ENCODE measurements at regions not wholly inside any gene's neighbourhood (a gene's known extent, or its start where the extent isn't known, plus 50 kb on each side); places are given as distances from the start of the nearest gene placed in this dataset.
"Not testable (repeated sequence)": the region's sequence is repeated elsewhere in the genome, so short reads cannot be mapped to it uniquely, and the experiment has no call there.

- DNase-seq (no peak), ATAC-seq (replicated peaks in 1 of 2) (no peak)
- H3K27ac Mint-ChIP-seq: no peak overlapping the region
- no peaks in the 10 kb centered on the region for H3K4me1 Mint-ChIP-seq (ENCODE audit: low read depth)
- H3K4me3 Mint-ChIP-seq: no peak overlapping the region
- peaks cover 2% of the 10 kb centered on the region in 2 donors for H3K9me3 Mint-ChIP-seq
- no peaks in the 10 kb centered on the region for H3K36me3 Mint-ChIP-seq (ENCODE audit: insufficient read depth in 2 of 2)
- no peaks in the 10 kb centered on the region for H3K27me3 Mint-ChIP-seq (ENCODE audit: low read depth)
These were observed 161.7 kb downstream of the RND3 start for GRCh38 chr2:150325656-150326314.

GRCh38 chr2:150323071-150323470 is 164.4 kb downstream of the RND3 start:
- not testable (repeated sequence) for DNase-seq; H3K4me1 Mint-ChIP-seq (ENCODE audit: low read depth); H3K36me3 Mint-ChIP-seq (ENCODE audit: insufficient read depth in 2 of 2); H3K4me3 Mint-ChIP-seq; H3K27ac Mint-ChIP-seq; H3K27me3 Mint-ChIP-seq (ENCODE audit: low read depth); H3K9me3 Mint-ChIP-seq; ATAC-seq (replicated peaks in 1 of 2)

DNA sequence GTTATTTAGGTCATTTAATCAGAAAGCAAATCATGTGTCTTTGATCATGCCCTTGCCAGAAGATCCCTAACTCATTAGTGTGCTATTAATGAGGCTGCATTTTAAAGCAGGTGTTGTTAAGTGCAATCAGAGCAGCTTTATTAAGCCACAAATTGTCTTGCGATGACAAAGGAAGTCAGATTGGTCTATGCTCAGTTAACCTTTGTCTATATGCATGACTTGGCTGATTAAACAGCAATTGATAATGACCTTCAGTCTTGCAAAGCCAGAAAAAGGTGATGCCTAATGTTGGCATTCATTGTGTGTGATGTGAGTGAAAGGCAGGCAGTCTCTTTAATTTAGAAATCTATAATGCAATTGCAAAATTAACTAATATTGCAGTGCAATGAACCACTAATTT is 166.9 kb downstream of the RND3 start:
- no peaks in the 10 kb centered on the region for H3K4me1 Mint-ChIP-seq (ENCODE audit: low read depth)
- peaks cover 3 to 5% of the 10 kb centered on the region in 2 donors for H3K9me3 Mint-ChIP-seq

DNA sequence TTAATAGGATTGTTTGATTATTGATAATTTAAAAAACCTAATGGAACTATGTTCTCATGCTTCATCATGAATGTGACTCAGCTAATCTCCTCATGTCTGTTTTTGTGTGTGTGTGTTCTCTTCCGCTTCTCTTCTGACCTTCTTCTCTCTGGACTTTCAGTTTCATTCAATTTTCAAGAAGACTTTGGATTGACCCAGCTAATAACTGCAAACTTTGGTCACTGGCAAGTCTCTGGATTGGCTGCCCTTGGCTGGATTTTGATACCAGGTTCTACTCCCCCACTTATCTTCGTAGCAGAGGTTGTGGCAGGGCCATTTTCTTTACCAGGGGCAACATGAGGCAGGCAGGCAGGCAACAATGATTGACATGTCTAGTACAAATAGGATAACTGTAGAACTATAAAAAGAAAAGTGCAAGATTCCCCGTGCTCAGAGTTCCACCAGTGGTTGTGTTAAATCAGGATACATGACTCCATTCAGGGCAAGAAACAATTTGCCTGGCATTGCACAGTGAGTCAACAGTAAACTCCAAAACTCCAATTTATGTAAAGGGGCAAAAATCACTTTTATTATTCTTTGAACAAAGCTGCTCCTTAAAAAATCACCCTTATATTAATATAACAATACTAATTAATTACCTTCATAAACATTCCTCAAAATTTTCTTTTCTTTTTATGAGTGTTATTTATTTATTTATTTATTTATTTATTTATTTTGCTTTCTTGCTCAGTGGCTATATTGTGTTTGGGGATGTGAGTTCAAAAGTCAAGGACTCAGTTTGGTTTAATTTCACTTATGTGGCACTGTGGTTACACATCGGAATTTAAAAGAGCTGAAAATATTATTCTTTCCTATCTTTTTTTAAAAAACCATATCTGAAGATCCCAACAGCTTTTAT is 167.6 kb downstream of the RND3 start:
- H3K27ac Mint-ChIP-seq: no peak overlapping the region
- DNase-seq (no peak), ATAC-seq (replicated peaks in 1 of 2) (no peak)
- H3K27me3 Mint-ChIP-seq (ENCODE audit: low read depth): no peaks in the 10 kb centered on the region
- H3K36me3 Mint-ChIP-seq (ENCODE audit: insufficient read depth in 2 of 2): no peaks in the 10 kb centered on the region
- H3K4me1 Mint-ChIP-seq (ENCODE audit: low read depth): no peaks in the 10 kb centered on the region
- H3K9me3 Mint-ChIP-seq: peaks cover 3 to 8% of the 10 kb centered on the region in 2 donors
- H3K4me3 Mint-ChIP-seq: no peak overlapping the region

More for the DNA sequence above, 166.9 kb downstream of the RND3 start:
- H3K27ac Mint-ChIP-seq: no peak overlapping the region
- no peaks in the 10 kb centered on the region for H3K27me3 Mint-ChIP-seq (ENCODE audit: low read depth)
- H3K4me3 Mint-ChIP-seq: no peak overlapping the region
- DNase-seq (no peak), ATAC-seq (replicated peaks in 1 of 2) (no peak)
- H3K36me3 Mint-ChIP-seq (ENCODE audit: insufficient read depth in 2 of 2): no peaks in the 10 kb centered on the region

DNA sequence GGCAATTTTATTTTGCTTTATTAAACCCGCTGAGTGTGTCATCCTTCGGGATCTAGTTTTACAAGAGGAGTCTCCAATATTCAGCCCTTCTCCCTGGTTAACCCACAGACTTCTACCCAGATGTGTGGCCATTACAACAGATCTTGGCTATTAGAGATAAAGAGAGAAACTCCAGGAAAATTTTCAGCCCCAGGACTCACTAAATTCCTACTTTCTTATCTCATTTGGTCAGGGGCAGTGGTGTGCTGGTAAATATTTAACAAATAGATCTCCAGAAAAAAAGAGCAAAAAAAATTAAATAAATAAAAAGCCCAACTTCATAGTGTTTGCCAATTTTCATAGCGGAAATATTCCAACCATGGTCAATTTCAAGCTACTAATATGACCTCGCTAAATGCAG is 168.4 kb downstream of the RND3 start:
- Mint-ChIP-seq H3K9me3 (peaks cover 3 to 8% of the 10 kb centered on the region in 2 donors), H3K27ac (no peak overlapping the region), H3K4me3 (no peak overlapping the region), H3K36me3 (ENCODE audit: insufficient read depth in 2 of 2) (no peaks in the 10 kb centered on the region), H3K4me1 (ENCODE audit: low read depth) (no peaks in the 10 kb centered on the region), H3K27me3 (ENCODE audit: low read depth) (no peaks in the 10 kb centered on the region)
- no peak for DNase-seq
- ATAC-seq (replicated peaks in 1 of 2): no peak

GRCh38 chr2:150312271-150312670 is 175.2 kb downstream of the RND3 start:
- Mint-ChIP-seq H3K27ac (no peak overlapping the region), H3K36me3 (ENCODE audit: insufficient read depth in 2 of 2) (peaks cover 0 to 2% of the 10 kb centered on the region in 2 donors), H3K4me3 (no peak overlapping the region), H3K4me1 (ENCODE audit: low read depth) (no peaks in the 10 kb centered on the region), H3K27me3 (ENCODE audit: low read depth) (no peaks in the 10 kb centered on the region), H3K9me3 (peaks cover 5 to 16% of the 10 kb centered on the region in 2 donors)
- ATAC-seq (replicated peaks in 1 of 2) (no peak), DNase-seq (no peak)

- ATAC-seq (replicated peaks in 1 of 2) (no peak), DNase-seq (no peak)
- H3K4me1 Mint-ChIP-seq (ENCODE audit: low read depth): no peaks in the 10 kb centered on the region
- no peak overlapping the region for H3K4me3 Mint-ChIP-seq
- peaks cover 0 to 2% of the 10 kb centered on the region in 2 donors for H3K36me3 Mint-ChIP-seq (ENCODE audit: insufficient read depth in 2 of 2)
- no peaks in the 10 kb centered on the region for H3K27me3 Mint-ChIP-seq (ENCODE audit: low read depth)
- peaks cover 5 to 9% of the 10 kb centered on the region in 2 donors for H3K9me3 Mint-ChIP-seq
- no peak overlapping the region for H3K27ac Mint-ChIP-seq
These were observed 178.0 kb downstream of the RND3 start for GRCh38 chr2:150309311-150310080.

DNA sequence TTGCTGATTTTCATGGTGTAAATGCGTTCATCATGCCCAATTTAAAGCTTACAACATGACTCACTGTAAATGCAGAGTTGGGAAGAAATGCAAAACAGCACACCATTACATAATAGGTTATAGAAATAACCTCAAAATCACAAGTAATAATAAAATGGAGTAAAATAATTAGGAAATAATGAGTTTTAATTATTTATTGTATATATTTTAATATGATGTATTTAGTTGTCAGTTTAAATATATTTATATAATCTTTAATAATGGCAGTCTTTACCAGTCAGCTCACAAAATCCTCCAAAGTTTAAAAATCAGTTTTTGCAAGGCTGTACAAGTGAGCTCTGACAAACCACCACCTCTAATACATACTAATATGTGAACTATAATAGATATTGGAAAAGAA is 180.2 kb downstream of the RND3 start:
- H3K4me3 Mint-ChIP-seq: no peak overlapping the region
- H3K9me3 Mint-ChIP-seq: peaks cover 3 to 11% of the 10 kb centered on the region in 2 donors
- H3K4me1 Mint-ChIP-seq (ENCODE audit: low read depth): no peaks in the 10 kb centered on the region
- no peak overlapping the region for H3K27ac Mint-ChIP-seq
- no peak for ATAC-seq (replicated peaks in 1 of 2)
- H3K27me3 Mint-ChIP-seq (ENCODE audit: low read depth): no peaks in the 10 kb centered on the region
- no peak for DNase-seq
- H3K36me3 Mint-ChIP-seq (ENCODE audit: insufficient read depth in 2 of 2): peaks cover 2% of the 10 kb centered on the region in 2 donors

DNA sequence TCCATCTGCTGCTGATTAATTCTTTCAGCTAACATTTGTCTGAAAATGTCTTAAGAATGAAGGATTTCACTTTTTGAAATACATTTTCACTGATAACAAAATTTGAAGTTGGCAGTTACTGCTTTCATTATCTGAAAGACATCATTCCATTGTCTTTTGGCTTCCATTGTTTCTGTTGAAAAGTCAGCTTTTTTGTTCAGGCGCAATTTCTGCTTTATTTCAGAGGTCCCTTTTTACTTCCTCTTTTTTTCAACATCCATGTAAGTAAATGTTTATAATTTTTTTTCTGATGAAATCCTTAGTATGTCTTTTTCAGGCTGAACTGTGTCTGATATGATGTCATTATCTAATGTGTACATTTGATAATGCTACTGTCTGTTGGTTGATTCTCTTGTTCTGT is 184.2 kb downstream of the RND3 start:
- ATAC-seq (replicated peaks in 1 of 2) (no peak), DNase-seq (no peak)
- H3K36me3 Mint-ChIP-seq (ENCODE audit: insufficient read depth in 2 of 2): peaks cover 0 to 2% of the 10 kb centered on the region in 2 donors
- no peaks in the 10 kb centered on the region for H3K4me1 Mint-ChIP-seq (ENCODE audit: low read depth)
- H3K4me3 Mint-ChIP-seq: no peak overlapping the region
- H3K9me3 Mint-ChIP-seq: peaks cover 1 to 7% of the 10 kb centered on the region in 2 donors
- H3K27ac Mint-ChIP-seq: no peak overlapping the region
- H3K27me3 Mint-ChIP-seq (ENCODE audit: low read depth): no peaks in the 10 kb centered on the region

DNA sequence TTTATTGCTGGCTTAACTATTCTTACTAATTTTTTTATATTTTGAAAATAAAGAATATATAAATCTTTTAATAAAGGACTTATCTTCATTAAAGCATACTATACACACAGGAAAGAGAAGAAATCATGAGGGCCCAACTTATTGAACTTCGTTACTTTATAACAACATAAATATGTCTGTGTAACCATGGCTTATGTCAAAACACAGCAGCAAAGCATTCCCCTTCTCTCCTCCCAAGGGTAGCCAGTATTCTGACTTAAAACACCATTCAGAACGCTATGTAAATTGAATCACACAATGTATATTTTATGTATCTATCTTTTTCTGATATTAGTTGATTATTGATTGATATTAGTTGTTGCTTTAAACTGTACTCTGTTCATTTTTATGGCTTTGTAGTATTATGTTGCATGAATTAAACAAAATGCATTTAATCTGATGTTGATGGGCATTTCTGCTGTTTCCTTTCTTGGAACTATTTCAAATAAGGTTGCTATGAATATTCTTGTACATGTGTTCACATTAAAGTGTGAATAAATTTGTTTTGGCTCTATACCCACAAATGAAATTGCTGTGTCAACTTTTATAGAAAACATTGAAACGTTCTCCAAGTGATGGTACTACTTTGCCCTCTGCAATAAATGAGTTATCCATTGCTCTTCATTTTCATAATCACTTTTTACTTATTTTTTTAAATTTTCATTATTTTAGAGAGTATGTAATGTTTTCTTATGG is 188.7 kb downstream of the RND3 start:
- Mint-ChIP-seq H3K27ac (no peak overlapping the region), H3K4me3 (no peak overlapping the region), H3K4me1 (ENCODE audit: low read depth) (no peaks in the 10 kb centered on the region), H3K27me3 (ENCODE audit: low read depth) (no peaks in the 10 kb centered on the region), H3K36me3 (ENCODE audit: insufficient read depth in 2 of 2) (peaks cover 0 to 2% of the 10 kb centered on the region in 2 donors), H3K9me3 (peaks cover 0 to 6% of the 10 kb centered on the region in 2 donors)
- no peak for DNase-seq
- ATAC-seq (replicated peaks in 1 of 2): no peak

DNA sequence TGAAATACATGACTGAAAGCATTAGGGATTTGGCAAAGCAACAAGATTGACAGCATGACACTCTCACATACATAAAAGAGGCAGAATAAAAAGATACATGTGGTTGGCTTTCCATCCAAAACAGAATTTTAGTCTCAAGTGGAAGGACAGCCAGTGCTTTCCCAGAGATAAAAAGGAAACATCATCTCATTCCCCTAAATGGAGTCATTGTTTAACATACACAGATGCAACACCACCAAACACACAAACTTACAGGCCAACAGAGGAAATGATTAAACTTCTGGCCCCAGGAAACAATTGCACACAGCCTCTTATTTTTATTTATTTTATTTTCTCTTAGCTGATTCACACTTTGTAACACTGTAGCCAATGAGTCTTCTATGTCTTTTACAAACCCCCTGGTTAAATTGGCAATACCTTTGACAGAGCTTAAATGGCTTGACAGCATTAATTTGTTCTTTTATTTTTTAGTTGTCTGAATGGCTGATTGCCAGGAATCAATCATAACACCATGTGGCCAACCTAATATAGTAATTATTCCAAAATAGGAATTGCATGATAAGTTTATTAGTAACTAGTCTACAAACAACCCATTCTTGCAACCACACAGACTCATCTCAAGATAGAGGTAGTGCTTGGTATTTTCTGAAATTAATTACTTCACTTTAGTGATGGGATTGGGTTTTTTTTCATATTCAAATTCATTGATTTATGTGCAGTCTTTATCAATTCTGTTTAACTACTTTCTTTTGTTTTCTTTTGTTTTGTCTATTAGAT is 190.5 kb downstream of the RND3 start:
- no peak for DNase-seq
- no peaks in the 10 kb centered on the region for H3K4me1 Mint-ChIP-seq (ENCODE audit: low read depth)
- peaks cover 2 to 3% of the 10 kb centered on the region in 2 donors for H3K9me3 Mint-ChIP-seq
- H3K36me3 Mint-ChIP-seq (ENCODE audit: insufficient read depth in 2 of 2): no peaks in the 10 kb centered on the region
- no peak for ATAC-seq (replicated peaks in 1 of 2)
- no peak overlapping the region for H3K27ac Mint-ChIP-seq
- H3K4me3 Mint-ChIP-seq: no peak overlapping the region
- no peaks in the 10 kb centered on the region for H3K27me3 Mint-ChIP-seq (ENCODE audit: low read depth)

DNA sequence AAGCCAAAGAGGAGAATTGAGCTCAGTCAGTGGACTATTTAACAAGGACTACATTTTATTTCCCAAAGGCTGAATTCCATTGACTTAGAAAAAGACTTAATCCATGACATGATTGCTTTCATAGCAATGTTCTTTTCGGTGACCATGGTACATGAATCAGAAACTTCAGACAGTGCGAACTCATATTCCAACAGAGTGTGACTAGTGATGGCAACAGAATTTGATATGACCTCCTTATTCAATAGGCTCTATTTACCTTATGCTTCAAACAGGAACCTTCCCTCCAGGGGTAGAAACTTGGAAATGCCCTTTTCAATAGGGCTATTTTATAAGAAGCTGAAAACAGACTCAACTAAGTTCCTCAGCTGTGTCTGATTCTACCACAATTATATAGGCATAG is 191.9 kb downstream of the RND3 start:
- ATAC-seq (replicated peaks in 1 of 2) (no peak), DNase-seq (no peak)
- Mint-ChIP-seq H3K4me3 (no peak overlapping the region), H3K27ac (no peak overlapping the region), H3K36me3 (ENCODE audit: insufficient read depth in 2 of 2) (no peaks in the 10 kb centered on the region), H3K27me3 (ENCODE audit: low read depth) (no peaks in the 10 kb centered on the region), H3K4me1 (ENCODE audit: low read depth) (no peaks in the 10 kb centered on the region), H3K9me3 (peaks cover 0 to 3% of the 10 kb centered on the region in 2 donors)

Data from activated T-cell treated with anti-CD3 and anti-CD28 coated beads, Interleukin-2, amount 50 U/mL, for 72 hours (primary cell).